Neuronal stem cell (in vitro differentiated cells): ENCODE measurements at regions not wholly inside any gene's neighbourhood (a gene's known extent, or its start where the extent isn't known, plus 50 kb on each side); places are given as distances from the start of the nearest gene placed in this dataset.

ENCODE experiments used
- DNase-seq: peaks from one replicate; pipeline ENCODE4 v3.0.0-alpha.2; 2013; ENCODE audit warnings: low spot score
- H2AFZ ChIP-seq: one replicate; pipeline ENCODE4 v1.6.1; 2013; ENCODE audit warnings: mild to moderate bottlenecking, low read length, inconsistent platforms
- H2AK5ac ChIP-seq: 2 replicates; pipeline ENCODE4 v1.6.1; 2013; ENCODE audit warnings: low read depth, mild to moderate bottlenecking, inconsistent platforms, low read length, moderate library complexity, mixed read lengths
- H2BK120ac ChIP-seq: 2 replicates; pipeline ENCODE4 v1.6.1; 2013; ENCODE audit warnings: low read depth, mild to moderate bottlenecking, inconsistent platforms, low read length, moderate library complexity, mixed read lengths
- H2BK12ac ChIP-seq: one replicate; pipeline ENCODE4 v1.6.1; 2013; ENCODE audit warnings: low read length, inconsistent platforms
- H2BK15ac ChIP-seq: 2 replicates; pipeline ENCODE4 v1.6.1; 2013; ENCODE audit warnings: mild to moderate bottlenecking, low read length, inconsistent platforms, mixed read lengths
- H2BK5ac ChIP-seq: one replicate; pipeline ENCODE4 v1.6.1; 2013; ENCODE audit warnings: inconsistent platforms, mild to moderate bottlenecking, low read length, moderate library complexity
- H3K14ac ChIP-seq: one replicate; pipeline ENCODE4 v1.6.1; 2013; ENCODE audit warnings: low read length, inconsistent platforms
- H3K18ac ChIP-seq: 2 replicates; pipeline ENCODE4 v1.6.1; 2013; ENCODE audit warnings: low read length, inconsistent platforms
- H3K23ac ChIP-seq: 2 replicates; pipeline ENCODE4 v1.6.1; 2013; ENCODE audit warnings: low read depth, mild to moderate bottlenecking, mixed read lengths, low read length, inconsistent platforms; ENCODE audit not compliant: poor library complexity
- H3K27ac ChIP-seq: replicated peaks from 3 replicates; pipeline ENCODE4 v1.5.1; 2013; ENCODE audit warnings: low read length, inconsistent platforms
- H3K27me3 ChIP-seq, 3 experiments: 2 replicates each; pipeline ENCODE4 v1.6.1; 2013; ENCODE audit warnings: low read length in 3 of 3, mild to moderate bottlenecking in 2 of 3, inconsistent platforms in 1 of 3, low read depth in 1 of 3, mixed read lengths in 1 of 3, moderate library complexity in 1 of 3; ENCODE audit not compliant: control insufficient read depth in 3 of 3, insufficient read depth in 3 of 3
- H3K36me3 ChIP-seq, 2 donors: replicated peaks in 1 of 2; 2 replicates each; pipeline ENCODE4 v1.6.1; 2013; ENCODE audit warnings: low read length in 2 of 2; ENCODE audit not compliant: control insufficient read depth in 2 of 2, insufficient read depth in 2 of 2
- H3K4ac ChIP-seq: 2 replicates; pipeline ENCODE4 v1.6.1; 2013; ENCODE audit warnings: inconsistent platforms, mild to moderate bottlenecking, low read length, moderate library complexity
- H3K4me1 ChIP-seq, 2 donors: 1 replicate in 1 of 2; 2 replicates in 1 of 2; pipeline ENCODE4 v1.6.1; 2013; ENCODE audit warnings: low read length in 2 of 2, low read depth in 1 of 2; ENCODE audit not compliant: control insufficient read depth in 2 of 2, insufficient read depth in 1 of 2
- H3K4me2 ChIP-seq: one replicate; pipeline ENCODE4 v1.6.1; 2013; ENCODE audit warnings: mild to moderate bottlenecking, low read length, inconsistent platforms; ENCODE audit not compliant: insufficient read depth, poor library complexity, severe bottlenecking
- H3K4me3 ChIP-seq, 2 donors: 2 replicates each; pipeline ENCODE4 v1.5.1; 2013; ENCODE audit warnings: low read length in 2 of 2, mild to moderate bottlenecking in 2 of 2, inconsistent platforms in 1 of 2, moderate library complexity in 1 of 2
- H3K79me1 ChIP-seq: one replicate; pipeline ENCODE4 v1.6.1; 2013; ENCODE audit warnings: low read depth, mild to moderate bottlenecking, inconsistent platforms, low read length, moderate library complexity
- H3K9ac ChIP-seq: one replicate; pipeline ENCODE4 v1.6.1; 2013; ENCODE audit warnings: mild to moderate bottlenecking, low read depth, low read length, inconsistent platforms; ENCODE audit not compliant: poor library complexity
- H3K9me3 ChIP-seq, 2 donors: replicated peaks in 1 of 2; 2 replicates each; pipeline versions ENCODE3 to v1.6.1; 2013; ENCODE audit warnings: low read length in 2 of 2, mild to moderate bottlenecking in 2 of 2, inconsistent platforms in 1 of 2, low read depth in 1 of 2, mixed read lengths in 1 of 2, moderate library complexity in 1 of 2; ENCODE audit not compliant: control insufficient read depth in 2 of 2, insufficient read depth in 1 of 2
- H4K8ac ChIP-seq: one replicate; pipeline ENCODE4 v1.6.1; 2013; ENCODE audit warnings: low read depth, mild to moderate bottlenecking, inconsistent platforms, low read length, moderate library complexity
- H4K91ac ChIP-seq: one replicate; pipeline ENCODE4 v1.6.1; 2013; ENCODE audit warnings: low read length, low read depth, mild to moderate bottlenecking, inconsistent platforms; ENCODE audit not compliant: poor library complexity
- WGBS, 2 donors: extraction: QIAGEN DNeasy Blood & Tissue Kit; methylation state at CpG; one replicate each; pipeline ENCODE4 v1.1.7; 2013; ENCODE audit warnings: missing lambda C conversion rate in 2 of 2, mixed read lengths in 1 of 2; ENCODE audit not compliant: insufficient read length in 2 of 2, insufficient replicate concordance in 1 of 2; ENCODE audit errors: extremely low coverage in 2 of 2; 5-methylcytosine and 5-hydroxymethylcytosine counted together

DNA sequence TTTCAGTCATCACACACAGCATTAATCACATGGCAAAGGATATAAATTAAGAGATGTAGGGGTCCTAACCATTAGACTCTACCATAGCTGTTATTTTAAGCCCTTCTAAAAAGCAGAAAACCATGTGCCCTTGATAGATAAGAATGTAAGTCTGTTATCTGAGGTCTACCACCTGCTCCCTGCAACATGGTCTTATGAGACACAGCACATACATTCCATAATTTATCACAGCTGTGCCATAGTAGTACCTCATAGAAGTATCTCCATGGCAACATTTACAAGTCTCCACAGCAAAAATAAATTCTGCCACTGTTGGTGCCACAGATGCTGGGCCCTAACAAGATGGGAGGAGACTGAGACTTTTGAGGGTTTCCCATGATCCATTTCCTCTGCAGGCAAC lies 265.4 kb downstream of the KDM5D start:
- no peak overlapping the region for H2BK120ac ChIP-seq
- H3K23ac ChIP-seq, result no peak overlapping the region
- no peak overlapping the region for H3K4ac ChIP-seq
- H4K91ac ChIP-seq, result no peak overlapping the region
- H3K36me3 ChIP-seq, result no peaks in the 10 kb centered on the region
- no peak overlapping the region for H3K4me2 ChIP-seq
- H2BK12ac ChIP-seq, result no peak overlapping the region
- H3K9ac ChIP-seq, result no peak overlapping the region
- H3K27ac ChIP-seq, result no peak overlapping the region
- no peak overlapping the region for H3K14ac ChIP-seq
- no peak overlapping the region for H2AK5ac ChIP-seq
- H2BK15ac ChIP-seq, result no peak overlapping the region
- no peak overlapping the region for H2AFZ ChIP-seq
- H4K8ac ChIP-seq, result no peak overlapping the region
- H3K9me3 ChIP-seq, result no peaks in the 10 kb centered on the region
- no peak for DNase-seq
- H3K79me1 ChIP-seq, result no peaks in the 10 kb centered on the region
- H2BK5ac ChIP-seq, result no peak overlapping the region
- no peak overlapping the region for H3K4me3 ChIP-seq
- no peaks in the 10 kb centered on the region for H3K27me3 ChIP-seq
- no peaks in the 10 kb centered on the region for H3K4me1 ChIP-seq
- no peak overlapping the region for H3K18ac ChIP-seq

DNA sequence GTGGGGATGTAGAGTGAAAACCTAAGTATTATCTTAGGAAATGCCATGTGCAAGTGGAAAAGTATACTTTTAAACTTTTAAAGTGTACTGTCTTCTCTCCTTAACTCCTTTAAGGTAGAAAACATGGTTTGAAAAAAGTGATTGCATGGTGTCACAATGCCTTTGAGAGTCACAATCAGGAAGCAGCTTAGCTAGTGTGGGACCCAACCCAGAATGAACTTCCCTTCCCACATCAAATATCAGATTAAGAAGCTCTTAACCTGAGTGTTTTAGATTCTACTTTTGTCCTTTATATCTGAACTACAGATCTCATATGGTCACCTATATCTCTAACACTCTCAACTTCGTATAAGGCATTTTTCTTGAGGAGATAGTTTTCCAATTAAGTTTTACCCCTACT lies 266.6 kb downstream of the KDM5D start:
- H2AK5ac ChIP-seq, result no peak overlapping the region
- no peak overlapping the region for H4K91ac ChIP-seq
- no peak overlapping the region for H2BK12ac ChIP-seq
- H3K4me1 ChIP-seq, result no peaks in the 10 kb centered on the region
- no peak overlapping the region for H2AFZ ChIP-seq
- H3K27ac ChIP-seq, result no peak overlapping the region
- no peak overlapping the region for H2BK120ac ChIP-seq
- H3K27me3 ChIP-seq, result no peaks in the 10 kb centered on the region
- no peak overlapping the region for H2BK5ac ChIP-seq
- H3K23ac ChIP-seq, result no peak overlapping the region
- H3K9ac ChIP-seq, result no peak overlapping the region
- H3K4me3 ChIP-seq, result no peak overlapping the region
- H4K8ac ChIP-seq, result no peak overlapping the region
- no peak overlapping the region for H3K4ac ChIP-seq
- no peak overlapping the region for H3K18ac ChIP-seq
- H3K36me3 ChIP-seq, result no peaks in the 10 kb centered on the region
- no peak overlapping the region for H2BK15ac ChIP-seq
- H3K79me1 ChIP-seq, result no peaks in the 10 kb centered on the region
- H3K4me2 ChIP-seq, result no peak overlapping the region
- H3K9me3 ChIP-seq, result no peaks in the 10 kb centered on the region
- WGBS, 2 donors, result no CpG with 5 or more reads among the region's 1 CpG
- DNase-seq, result no peak
- no peak overlapping the region for H3K14ac ChIP-seq

DNA sequence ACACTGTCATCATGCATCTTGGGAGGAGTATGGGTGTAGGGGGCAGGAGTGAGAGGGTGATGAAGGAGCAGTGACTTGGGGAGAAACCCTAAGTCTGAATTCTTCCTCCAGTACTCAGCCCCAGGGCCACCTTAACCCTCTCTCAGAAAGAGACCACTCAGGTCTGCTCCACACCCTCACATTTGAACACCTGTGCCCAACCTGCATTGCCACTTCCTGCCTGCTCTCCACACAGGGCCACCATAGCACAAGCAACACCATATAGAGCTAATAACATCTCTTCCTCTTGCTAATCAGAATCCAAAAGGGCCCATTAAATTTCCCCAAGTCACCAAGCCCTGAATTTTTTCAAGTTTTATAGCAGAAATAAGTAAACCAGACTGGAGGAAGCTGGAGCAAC lies 278.7 kb downstream of the KDM5D start:
- Histone ChIP-seq H3K4me1 (peaks cover 0 to 5% of the 10 kb centered on the region in 2 donors), H3K4me3 (no peak overlapping the region), H3K4me2 (no peak overlapping the region), H3K4ac (no peak overlapping the region), H2BK120ac (no peak overlapping the region), H3K27me3 (no peaks in the 10 kb centered on the region), H4K91ac (no peak overlapping the region), H4K8ac (no peak overlapping the region), H3K9ac (no peak overlapping the region), H3K79me1 (no peaks in the 10 kb centered on the region), H3K9me3 (no peaks in the 10 kb centered on the region), H2BK15ac (no peak overlapping the region), H3K18ac (no peak overlapping the region), H3K14ac (no peak overlapping the region), H3K27ac (no peak overlapping the region), H2AFZ (no peak overlapping the region), H3K23ac (no peak overlapping the region), H2BK5ac (no peak overlapping the region), H2BK12ac (no peak overlapping the region), H2AK5ac (no peak overlapping the region), H3K36me3 (no peaks in the 10 kb centered on the region)
- no peak for DNase-seq

DNA sequence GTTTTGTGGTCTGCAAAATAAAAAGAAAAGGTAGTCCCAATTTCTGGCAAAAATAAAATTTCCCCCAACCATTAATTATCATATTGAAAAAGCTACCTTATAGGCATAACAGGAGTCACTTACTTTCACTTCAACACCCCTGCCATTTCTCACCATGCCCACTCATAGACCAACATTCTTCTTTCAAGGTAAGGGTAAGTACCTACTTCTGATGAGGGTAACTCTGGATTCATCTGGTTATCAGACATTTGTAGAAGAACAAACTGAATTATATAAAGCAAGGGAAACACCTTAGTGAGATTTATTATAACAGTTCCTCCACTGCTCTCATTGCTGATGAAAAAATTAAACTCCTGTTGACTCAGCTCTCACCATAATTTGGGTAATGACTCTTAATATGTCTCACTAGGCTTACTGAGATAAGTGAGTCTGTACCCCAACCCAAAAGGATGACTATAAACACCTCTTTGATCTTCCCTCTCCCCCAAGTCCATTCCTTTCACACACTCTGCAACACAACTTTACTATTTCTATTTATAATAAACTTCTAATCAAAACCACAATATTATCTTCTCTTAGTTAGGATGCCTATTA lies 287.6 kb downstream of the KDM5D start:
- H3K9me3 ChIP-seq, result no peaks in the 10 kb centered on the region
- H3K79me1 ChIP-seq, result no peaks in the 10 kb centered on the region
- H2BK120ac ChIP-seq, result no peak overlapping the region
- no peak overlapping the region for H2AK5ac ChIP-seq
- H3K9ac ChIP-seq, result no peak overlapping the region
- H3K4ac ChIP-seq, result no peak overlapping the region
- no peak overlapping the region for H4K91ac ChIP-seq
- H2BK5ac ChIP-seq, result no peak overlapping the region
- H3K4me2 ChIP-seq, result no peak overlapping the region
- no peak overlapping the region for H2AFZ ChIP-seq
- H2BK12ac ChIP-seq, result no peak overlapping the region
- H3K27me3 ChIP-seq, result no peaks in the 10 kb centered on the region
- no peak overlapping the region for H3K18ac ChIP-seq
- H3K4me1 ChIP-seq, result no peaks in the 10 kb centered on the region
- no peak overlapping the region for H3K23ac ChIP-seq
- no peaks in the 10 kb centered on the region for H3K36me3 ChIP-seq
- H3K4me3 ChIP-seq, result no peak overlapping the region
- H3K27ac ChIP-seq, result no peak overlapping the region
- no peak for DNase-seq
- H4K8ac ChIP-seq, result no peak overlapping the region
- H3K14ac ChIP-seq, result no peak overlapping the region
- H2BK15ac ChIP-seq, result no peak overlapping the region
